ENCODE measurements at regions not wholly inside any gene's neighbourhood (a gene's known extent, or its start where the extent isn't known, plus 50 kb on each side); places are given as distances from the start of the nearest gene placed in this dataset.

DNA sequence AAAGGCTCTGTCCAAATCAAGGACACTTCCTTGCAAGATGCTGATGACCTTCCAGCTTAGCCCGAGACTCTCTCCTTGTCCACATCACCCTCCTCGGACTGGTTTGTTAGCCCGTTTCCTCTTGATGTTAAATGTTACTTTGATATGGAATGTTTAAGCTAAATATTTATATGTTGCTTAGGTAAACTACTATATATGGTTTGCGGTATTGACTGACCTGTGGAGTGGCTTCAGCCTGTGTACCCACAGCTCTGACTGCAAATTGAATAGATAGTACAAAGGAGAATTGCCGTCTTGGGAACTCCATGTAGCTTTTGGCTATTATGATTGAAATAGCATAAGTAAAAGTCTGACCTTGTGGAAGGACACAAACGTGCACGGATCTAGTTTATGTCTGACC is 422.0 kb downstream of the YTHDC2 start:
- Mint-ChIP-seq H3K27ac (no peak overlapping the region), H3K4me1 (peaks cover 7% of the 10 kb centered on the region; the same call in 2 of the 3 replicates), H3K4me3 (no peak overlapping the region), H3K27me3 (ENCODE audit: insufficient read depth, low read depth, poor library complexity) (peaks cover 1% of the 10 kb centered on the region), H3K36me3 (ENCODE audit: low read depth) (no peaks in the 10 kb centered on the region), H3K9me3 (no peaks in the 10 kb centered on the region)
- TF ChIP-seq, protein P1, sequence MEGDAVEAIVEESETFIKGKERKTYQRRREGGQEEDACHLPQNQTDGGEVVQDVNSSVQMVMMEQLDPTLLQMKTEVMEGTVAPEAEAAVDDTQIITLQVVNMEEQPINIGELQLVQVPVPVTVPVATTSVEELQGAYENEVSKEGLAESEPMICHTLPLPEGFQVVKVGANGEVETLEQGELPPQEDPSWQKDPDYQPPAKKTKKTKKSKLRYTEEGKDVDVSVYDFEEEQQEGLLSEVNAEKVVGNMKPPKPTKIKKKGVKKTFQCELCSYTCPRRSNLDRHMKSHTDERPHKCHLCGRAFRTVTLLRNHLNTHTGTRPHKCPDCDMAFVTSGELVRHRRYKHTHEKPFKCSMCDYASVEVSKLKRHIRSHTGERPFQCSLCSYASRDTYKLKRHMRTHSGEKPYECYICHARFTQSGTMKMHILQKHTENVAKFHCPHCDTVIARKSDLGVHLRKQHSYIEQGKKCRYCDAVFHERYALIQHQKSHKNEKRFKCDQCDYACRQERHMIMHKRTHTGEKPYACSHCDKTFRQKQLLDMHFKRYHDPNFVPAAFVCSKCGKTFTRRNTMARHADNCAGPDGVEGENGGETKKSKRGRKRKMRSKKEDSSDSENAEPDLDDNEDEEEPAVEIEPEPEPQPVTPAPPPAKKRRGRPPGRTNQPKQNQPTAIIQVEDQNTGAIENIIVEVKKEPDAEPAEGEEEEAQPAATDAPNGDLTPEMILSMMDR (conservative IDR thresholded peaks at IDR 0.05; ENCODE audit: low read depth in 2 of 2), result no peak
- TF ChIP-seq ZNF331 (CRISPR knock-in tag; IDR thresholded peaks at IDR 0.05; ENCODE audit: low read depth), result no peak
- TF ChIP-seq, protein P2, sequence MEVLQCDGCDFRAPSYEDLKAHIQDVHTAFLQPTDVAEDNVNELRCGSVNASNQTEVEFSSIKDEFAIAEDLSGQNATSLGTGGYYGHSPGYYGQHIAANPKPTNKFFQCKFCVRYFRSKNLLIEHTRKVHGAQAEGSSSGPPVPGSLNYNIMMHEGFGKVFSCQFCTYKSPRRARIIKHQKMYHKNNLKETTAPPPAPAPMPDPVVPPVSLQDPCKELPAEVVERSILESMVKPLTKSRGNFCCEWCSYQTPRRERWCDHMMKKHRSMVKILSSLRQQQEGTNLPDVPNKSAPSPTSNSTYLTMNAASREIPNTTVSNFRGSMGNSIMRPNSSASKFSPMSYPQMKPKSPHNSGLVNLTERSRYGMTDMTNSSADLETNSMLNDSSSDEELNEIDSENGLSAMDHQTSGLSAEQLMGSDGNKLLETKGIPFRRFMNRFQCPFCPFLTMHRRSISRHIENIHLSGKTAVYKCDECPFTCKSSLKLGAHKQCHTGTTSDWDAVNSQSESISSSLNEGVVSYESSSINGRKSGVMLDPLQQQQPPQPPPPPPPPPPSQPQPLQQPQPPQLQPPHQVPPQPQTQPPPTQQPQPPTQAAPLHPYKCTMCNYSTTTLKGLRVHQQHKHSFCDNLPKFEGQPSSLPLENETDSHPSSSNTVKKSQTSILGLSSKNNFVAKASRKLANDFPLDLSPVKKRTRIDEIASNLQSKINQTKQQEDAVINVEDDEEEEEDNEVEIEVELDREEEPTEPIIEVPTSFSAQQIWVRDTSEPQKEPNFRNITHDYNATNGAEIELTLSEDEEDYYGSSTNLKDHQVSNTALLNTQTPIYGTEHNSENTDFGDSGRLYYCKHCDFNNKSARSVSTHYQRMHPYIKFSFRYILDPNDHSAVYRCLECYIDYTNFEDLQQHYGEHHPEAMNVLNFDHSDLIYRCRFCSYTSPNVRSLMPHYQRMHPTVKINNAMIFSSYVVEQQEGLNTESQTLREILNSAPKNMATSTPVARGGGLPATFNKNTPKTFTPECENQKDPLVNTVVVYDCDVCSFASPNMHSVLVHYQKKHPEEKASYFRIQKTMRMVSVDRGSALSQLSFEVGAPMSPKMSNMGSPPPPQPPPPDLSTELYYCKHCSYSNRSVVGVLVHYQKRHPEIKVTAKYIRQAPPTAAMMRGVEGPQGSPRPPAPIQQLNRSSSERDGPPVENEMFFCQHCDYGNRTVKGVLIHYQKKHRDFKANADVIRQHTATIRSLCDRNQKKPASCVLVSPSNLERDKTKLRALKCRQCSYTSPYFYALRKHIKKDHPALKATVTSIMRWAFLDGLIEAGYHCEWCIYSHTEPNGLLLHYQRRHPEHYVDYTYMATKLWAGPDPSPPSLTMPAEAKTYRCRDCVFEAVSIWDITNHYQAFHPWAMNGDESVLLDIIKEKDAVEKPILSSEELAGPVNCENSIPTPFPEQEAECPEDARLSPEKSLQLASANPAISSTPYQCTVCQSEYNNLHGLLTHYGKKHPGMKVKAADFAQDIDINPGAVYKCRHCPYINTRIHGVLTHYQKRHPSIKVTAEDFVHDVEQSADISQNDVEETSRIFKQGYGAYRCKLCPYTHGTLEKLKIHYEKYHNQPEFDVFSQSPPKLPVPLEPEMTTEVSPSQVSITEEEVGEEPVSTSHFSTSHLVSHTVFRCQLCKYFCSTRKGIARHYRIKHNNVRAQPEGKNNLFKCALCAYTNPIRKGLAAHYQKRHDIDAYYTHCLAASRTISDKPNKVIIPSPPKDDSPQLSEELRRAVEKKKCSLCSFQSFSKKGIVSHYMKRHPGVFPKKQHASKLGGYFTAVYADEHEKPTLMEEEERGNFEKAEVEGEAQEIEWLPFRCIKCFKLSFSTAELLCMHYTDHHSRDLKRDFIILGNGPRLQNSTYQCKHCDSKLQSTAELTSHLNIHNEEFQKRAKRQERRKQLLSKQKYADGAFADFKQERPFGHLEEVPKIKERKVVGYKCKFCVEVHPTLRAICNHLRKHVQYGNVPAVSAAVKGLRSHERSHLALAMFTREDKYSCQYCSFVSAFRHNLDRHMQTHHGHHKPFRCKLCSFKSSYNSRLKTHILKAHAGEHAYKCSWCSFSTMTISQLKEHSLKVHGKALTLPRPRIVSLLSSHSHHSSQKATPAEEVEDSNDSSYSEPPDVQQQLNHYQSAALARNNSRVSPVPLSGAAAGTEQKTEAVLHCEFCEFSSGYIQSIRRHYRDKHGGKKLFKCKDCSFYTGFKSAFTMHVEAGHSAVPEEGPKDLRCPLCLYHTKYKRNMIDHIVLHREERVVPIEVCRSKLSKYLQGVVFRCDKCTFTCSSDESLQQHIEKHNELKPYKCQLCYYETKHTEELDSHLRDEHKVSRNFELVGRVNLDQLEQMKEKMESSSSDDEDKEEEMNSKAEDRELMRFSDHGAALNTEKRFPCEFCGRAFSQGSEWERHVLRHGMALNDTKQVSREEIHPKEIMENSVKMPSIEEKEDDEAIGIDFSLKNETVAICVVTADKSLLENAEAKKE (CRISPR knock-in tag; IDR thresholded peaks at IDR 0.05), result no peak
- TF ChIP-seq, protein P3, sequence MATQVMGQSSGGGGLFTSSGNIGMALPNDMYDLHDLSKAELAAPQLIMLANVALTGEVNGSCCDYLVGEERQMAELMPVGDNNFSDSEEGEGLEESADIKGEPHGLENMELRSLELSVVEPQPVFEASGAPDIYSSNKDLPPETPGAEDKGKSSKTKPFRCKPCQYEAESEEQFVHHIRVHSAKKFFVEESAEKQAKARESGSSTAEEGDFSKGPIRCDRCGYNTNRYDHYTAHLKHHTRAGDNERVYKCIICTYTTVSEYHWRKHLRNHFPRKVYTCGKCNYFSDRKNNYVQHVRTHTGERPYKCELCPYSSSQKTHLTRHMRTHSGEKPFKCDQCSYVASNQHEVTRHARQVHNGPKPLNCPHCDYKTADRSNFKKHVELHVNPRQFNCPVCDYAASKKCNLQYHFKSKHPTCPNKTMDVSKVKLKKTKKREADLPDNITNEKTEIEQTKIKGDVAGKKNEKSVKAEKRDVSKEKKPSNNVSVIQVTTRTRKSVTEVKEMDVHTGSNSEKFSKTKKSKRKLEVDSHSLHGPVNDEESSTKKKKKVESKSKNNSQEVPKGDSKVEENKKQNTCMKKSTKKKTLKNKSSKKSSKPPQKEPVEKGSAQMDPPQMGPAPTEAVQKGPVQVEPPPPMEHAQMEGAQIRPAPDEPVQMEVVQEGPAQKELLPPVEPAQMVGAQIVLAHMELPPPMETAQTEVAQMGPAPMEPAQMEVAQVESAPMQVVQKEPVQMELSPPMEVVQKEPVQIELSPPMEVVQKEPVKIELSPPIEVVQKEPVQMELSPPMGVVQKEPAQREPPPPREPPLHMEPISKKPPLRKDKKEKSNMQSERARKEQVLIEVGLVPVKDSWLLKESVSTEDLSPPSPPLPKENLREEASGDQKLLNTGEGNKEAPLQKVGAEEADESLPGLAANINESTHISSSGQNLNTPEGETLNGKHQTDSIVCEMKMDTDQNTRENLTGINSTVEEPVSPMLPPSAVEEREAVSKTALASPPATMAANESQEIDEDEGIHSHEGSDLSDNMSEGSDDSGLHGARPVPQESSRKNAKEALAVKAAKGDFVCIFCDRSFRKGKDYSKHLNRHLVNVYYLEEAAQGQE (IDR thresholded peaks at IDR 0.05; ENCODE audit: unreplicated experiment), result no peak
- no peak for TF ChIP-seq JUNB (IDR thresholded peaks at IDR 0.05; ENCODE audit: unreplicated experiment)
- TF ChIP-seq STAT1 (IDR thresholded peaks at IDR 0.05; ENCODE audit: unreplicated experiment), result no peak
- Histone ChIP-seq H3K4me1 (ENCODE audit: insufficient read depth) (no peaks in the 10 kb centered on the region), H3F3A (replicated peaks; ENCODE audit: low read depth) (no peaks in the 10 kb centered on the region), H3K27ac (ENCODE audit: low read depth) (no peak overlapping the region), H3K4me3 (no peak overlapping the region), H4K20me1 (replicated peaks; ENCODE audit: insufficient read depth) (no peaks in the 10 kb centered on the region), H3K27me3 (ENCODE audit: insufficient read depth) (no peaks in the 10 kb centered on the region), H3K36me3 (ENCODE audit: insufficient read depth) (no peaks in the 10 kb centered on the region), H3K4me2 (no peak overlapping the region), H2AFZ (no peak overlapping the region), H3K9me2 (ENCODE audit: insufficient read depth) (peaks cover 4% of the 10 kb centered on the region; the same call in 1 of the 2 replicates), H3K79me2 (replicated peaks; ENCODE audit: insufficient read depth) (no peaks in the 10 kb centered on the region)
- ATAC-seq (no peak), DNase-seq (ENCODE audit: low spot score) (no peak)
